CD4-positive, CD25-positive, alpha-beta regulatory T cell (primary cell): ENCODE measurements at regions not wholly inside any gene's neighbourhood (a gene's known extent, or its start where the extent isn't known, plus 50 kb on each side); places are given as distances from the start of the nearest gene placed in this dataset.

ENCODE experiments used
- ATAC-seq, 2 donors: fragments of 150-1000 bp; cut with Tn5 transposase; one replicate each; pipeline ENCODE4 v1.10.0; 2021; ENCODE audit warnings: low read depth in 2 of 2, moderate number of reproducible peaks in 2 of 2, moderate library complexity in 1 of 2
- DNase-seq, 3 donors: peaks; one replicate each; pipeline versions ENCODE4 v3.0.0 to v3.0.0-alpha.2; 2012 to 2022; ENCODE audit warnings: mixed read lengths in 1 of 3
- H3K27ac ChIP-seq: one replicate; pipeline ENCODE4 v1.7.0; 2013; ENCODE audit warnings: mild to moderate bottlenecking, low read length; ENCODE audit not compliant: insufficient read depth, poor library complexity, severe bottlenecking
- H3K27me3 ChIP-seq: one replicate; pipeline ENCODE4 v1.7.0; 2013; ENCODE audit warnings: low read length; ENCODE audit not compliant: control insufficient read depth, insufficient read depth
- H3K36me3 ChIP-seq: one replicate; pipeline ENCODE4 v1.7.0; 2013; ENCODE audit warnings: mild to moderate bottlenecking, low read length, moderate library complexity; ENCODE audit not compliant: control insufficient read depth, insufficient read depth
- H3K4me1 ChIP-seq: 2 replicates; pipeline ENCODE4 v1.7.0; 2013; ENCODE audit warnings: mild to moderate bottlenecking, low read length; ENCODE audit not compliant: insufficient read depth, control insufficient read depth, poor library complexity, severe bottlenecking
- H3K4me3 ChIP-seq: one replicate; pipeline ENCODE4 v1.7.0; 2013; ENCODE audit warnings: low read depth, mild to moderate bottlenecking, low read length, moderate library complexity
- H3K9me3 ChIP-seq, 2 experiments: 1 replicate in 1 of 2; 2 replicates in 1 of 2; pipeline ENCODE4 v1.7.0; 2013; ENCODE audit warnings: low read length in 2 of 2, mild to moderate bottlenecking in 1 of 2, moderate library complexity in 1 of 2; ENCODE audit not compliant: control insufficient read depth in 2 of 2
- H3K27ac Mint-ChIP-seq, 3 donors: one replicate each; pipeline ENCODE4 v1.8.0; 2020 to 2022; ENCODE audit warnings: mild to moderate bottlenecking in 3 of 3, mixed read lengths in 3 of 3, moderate library complexity in 2 of 3
- H3K27me3 Mint-ChIP-seq: one replicate; pipeline ENCODE4 v1.8.0; 2022; ENCODE audit warnings: mild to moderate bottlenecking, mixed read lengths
- H3K36me3 Mint-ChIP-seq: one replicate; pipeline ENCODE4 v1.8.0; 2020; ENCODE audit warnings: mixed read lengths
- H3K4me1 Mint-ChIP-seq, 4 donors: one replicate each; pipeline ENCODE4 v1.8.0; 2020 to 2022; ENCODE audit warnings: mixed read lengths in 4 of 4, mild to moderate bottlenecking in 1 of 4
- H3K4me3 Mint-ChIP-seq, 4 donors: one replicate each; pipeline ENCODE4 v1.8.0; 2020 to 2022; ENCODE audit warnings: mild to moderate bottlenecking in 4 of 4, mixed read lengths in 4 of 4, moderate library complexity in 3 of 4
- H3K9me3 Mint-ChIP-seq, 7 donors: one replicate each; pipeline ENCODE4 v1.8.0; 2020 to 2022; ENCODE audit warnings: mixed read lengths in 7 of 7, mild to moderate bottlenecking in 3 of 7, moderate library complexity in 2 of 7

- no peaks in the 10 kb centered on the region for H3K36me3 ChIP-seq
- Mint-ChIP-seq H3K27me3 (no peaks in the 10 kb centered on the region), H3K36me3 (no peaks in the 10 kb centered on the region), H3K4me1 (peaks cover 0 to 7% (median 0%) of the 10 kb centered on the region in 4 donors), H3K4me3 (no peak overlapping the region), H3K9me3 (peaks cover 2 to 26% (median 12%) of the 10 kb centered on the region in 7 donors), H3K27ac (no peak overlapping the region)
- H3K27me3 ChIP-seq = no peaks in the 10 kb centered on the region
- no peaks in the 10 kb centered on the region for H3K9me3 ChIP-seq
- ATAC-seq (no peak), DNase-seq (no peak)
- H3K4me1 ChIP-seq = no peaks in the 10 kb centered on the region
- H3K27ac ChIP-seq = no peak overlapping the region
- H3K4me3 ChIP-seq = no peak overlapping the region
Observed at GRCh38 chr21:16768096-16768495, 744.7 kb upstream of the CXADR start.

DNA sequence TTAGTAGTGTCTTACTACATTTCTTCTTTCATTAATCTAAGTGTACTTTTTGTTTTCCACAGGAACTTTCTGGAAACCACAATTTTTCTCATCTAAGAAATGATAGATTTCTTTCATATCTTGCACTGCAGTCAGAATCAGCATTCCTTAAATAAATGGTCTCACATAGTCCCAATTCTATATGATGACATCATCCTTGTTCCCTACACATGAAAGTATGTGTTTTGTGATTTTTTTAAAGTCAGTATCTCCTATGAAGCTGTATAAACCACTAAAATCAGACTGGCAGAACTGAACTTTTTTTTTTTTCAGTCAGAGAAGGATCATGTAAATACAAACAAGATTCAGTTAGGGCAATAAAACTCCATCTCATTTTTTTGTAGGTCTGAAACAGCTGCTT is 742.6 kb upstream of the CXADR start:
- H3K9me3 ChIP-seq = no peaks in the 10 kb centered on the region
- H3K4me3 Mint-ChIP-seq = no peak overlapping the region
- no peak for DNase-seq
- no peaks in the 10 kb centered on the region for H3K36me3 Mint-ChIP-seq
- H3K9me3 Mint-ChIP-seq = peaks cover 4 to 29% (median 13%) of the 10 kb centered on the region in 7 donors
- H3K4me1 ChIP-seq = no peaks in the 10 kb centered on the region
- no peaks in the 10 kb centered on the region for H3K27me3 Mint-ChIP-seq
- no peaks in the 10 kb centered on the region for H3K27me3 ChIP-seq
- H3K4me1 Mint-ChIP-seq = peaks cover 0 to 7% (median 0%) of the 10 kb centered on the region in 4 donors
- no peak overlapping the region for H3K27ac ChIP-seq
- H3K4me3 ChIP-seq = no peak overlapping the region
- H3K27ac Mint-ChIP-seq = no peak overlapping the region
- H3K36me3 ChIP-seq = no peaks in the 10 kb centered on the region
- ATAC-seq = no peak

DNA sequence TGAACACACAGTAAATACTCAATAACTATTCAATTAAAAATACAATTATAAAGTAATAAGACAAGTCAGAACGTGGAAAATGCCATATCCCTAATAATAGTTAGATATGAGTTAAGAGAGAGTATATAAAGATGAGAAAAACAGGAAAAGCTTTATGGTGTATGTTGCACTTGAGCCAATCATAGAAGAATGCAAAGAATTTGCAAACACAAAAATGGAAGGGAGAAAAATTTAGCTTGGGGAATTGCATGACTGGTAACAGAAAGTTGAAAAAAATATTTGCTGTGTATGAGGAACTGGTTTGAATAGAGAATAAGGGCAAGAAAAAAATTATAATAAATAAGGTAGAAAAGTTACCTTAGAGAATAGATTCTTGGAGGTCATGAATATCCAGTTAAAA is 739.6 kb upstream of the CXADR start:
- Histone ChIP-seq H3K9me3 (peaks cover 0 to 5% of the 10 kb centered on the region in 2 experiments), H3K27ac (no peak overlapping the region), H3K4me1 (no peaks in the 10 kb centered on the region), H3K36me3 (no peaks in the 10 kb centered on the region), H3K27me3 (no peaks in the 10 kb centered on the region), H3K4me3 (no peak overlapping the region)
- no peak overlapping the region for H3K4me3 Mint-ChIP-seq
- H3K27ac Mint-ChIP-seq = no peak overlapping the region
- no peaks in the 10 kb centered on the region for H3K36me3 Mint-ChIP-seq
- no peaks in the 10 kb centered on the region for H3K4me1 Mint-ChIP-seq
- H3K9me3 Mint-ChIP-seq = peaks cover 4 to 28% (median 9%) of the 10 kb centered on the region in 7 donors
- ATAC-seq (no peak), DNase-seq (no peak)
- no peaks in the 10 kb centered on the region for H3K27me3 Mint-ChIP-seq

DNA sequence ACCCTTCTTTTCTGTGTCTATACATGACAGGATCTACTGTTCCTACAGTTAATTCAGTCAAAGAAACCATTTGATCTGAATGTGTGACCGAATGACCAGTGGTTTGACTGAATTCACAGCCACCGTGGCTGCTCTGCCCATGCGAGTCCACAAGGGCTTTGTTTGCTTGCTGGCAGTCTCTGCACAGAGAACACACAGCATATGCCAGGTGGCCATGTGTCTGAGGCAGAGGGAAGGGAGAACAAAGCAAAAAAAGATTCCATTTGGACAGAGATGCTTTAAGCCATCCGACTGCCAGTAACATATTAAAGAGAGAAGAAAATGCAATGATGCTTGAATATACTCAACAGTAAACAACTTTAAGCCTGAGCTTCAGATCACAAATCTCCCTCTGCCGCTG is 737.8 kb upstream of the CXADR start:
- Mint-ChIP-seq H3K36me3 (no peaks in the 10 kb centered on the region), H3K9me3 (peaks cover 8 to 35% (median 11%) of the 10 kb centered on the region in 7 donors), H3K4me3 (no peak overlapping the region), H3K27ac (no peak overlapping the region), H3K27me3 (no peaks in the 10 kb centered on the region), H3K4me1 (no peaks in the 10 kb centered on the region)
- no peak overlapping the region for H3K4me3 ChIP-seq
- no peaks in the 10 kb centered on the region for H3K36me3 ChIP-seq
- DNase-seq = no peak
- no peaks in the 10 kb centered on the region for H3K27me3 ChIP-seq
- H3K4me1 ChIP-seq = no peaks in the 10 kb centered on the region
- no peak overlapping the region for H3K27ac ChIP-seq
- ATAC-seq = no peak
- peaks cover 0 to 7% of the 10 kb centered on the region in 2 experiments for H3K9me3 ChIP-seq

- H3K4me3 ChIP-seq = no peak overlapping the region
- no peak overlapping the region for H3K27ac ChIP-seq
- H3K9me3 ChIP-seq = peaks cover 2 to 9% of the 10 kb centered on the region in 2 experiments
- no peaks in the 10 kb centered on the region for H3K4me1 ChIP-seq
- Mint-ChIP-seq H3K27ac (no peak overlapping the region), H3K36me3 (no peaks in the 10 kb centered on the region), H3K4me1 (no peaks in the 10 kb centered on the region), H3K27me3 (no peaks in the 10 kb centered on the region), H3K4me3 (no peak overlapping the region), H3K9me3 (peaks cover 8 to 38% (median 14%) of the 10 kb centered on the region in 7 donors)
- no peaks in the 10 kb centered on the region for H3K36me3 ChIP-seq
- no peaks in the 10 kb centered on the region for H3K27me3 ChIP-seq
- ATAC-seq (no peak), DNase-seq (no peak)
Observed at GRCh38 chr21:16777041-16777720, 735.7 kb upstream of the CXADR start.

DNA sequence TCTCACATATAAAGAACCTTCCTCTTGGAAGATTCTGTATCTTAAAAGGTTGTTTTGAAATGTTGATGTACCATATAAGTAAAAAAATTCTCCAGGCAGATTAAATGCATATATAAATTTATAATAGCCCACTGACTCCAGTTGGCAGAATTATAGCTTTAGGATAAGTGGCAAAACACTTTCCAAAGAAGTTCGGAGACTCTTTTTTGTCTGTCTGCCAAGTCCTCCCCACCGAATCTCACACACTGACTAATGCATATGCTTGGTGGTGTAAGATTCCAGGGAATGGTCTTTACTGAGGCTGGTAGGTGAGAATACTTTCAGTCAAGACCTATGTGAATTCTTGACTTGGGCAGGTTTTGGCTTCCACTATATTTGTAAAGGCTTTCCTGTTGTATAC is 724.3 kb upstream of the CXADR start:
- no peak overlapping the region for H3K27ac Mint-ChIP-seq
- Histone ChIP-seq H3K9me3 (peaks cover 0 to 8% of the 10 kb centered on the region in 2 experiments), H3K27me3 (no peaks in the 10 kb centered on the region), H3K36me3 (no peaks in the 10 kb centered on the region), H3K27ac (no peak overlapping the region), H3K4me1 (no peaks in the 10 kb centered on the region), H3K4me3 (no peak overlapping the region)
- no peak overlapping the region for H3K4me3 Mint-ChIP-seq
- ATAC-seq (no peak), DNase-seq (no peak)
- no peaks in the 10 kb centered on the region for H3K36me3 Mint-ChIP-seq
- H3K4me1 Mint-ChIP-seq = no peaks in the 10 kb centered on the region
- H3K27me3 Mint-ChIP-seq = no peaks in the 10 kb centered on the region
- H3K9me3 Mint-ChIP-seq = peaks cover 0 to 21% (median 11%) of the 10 kb centered on the region in 7 donors

DNA sequence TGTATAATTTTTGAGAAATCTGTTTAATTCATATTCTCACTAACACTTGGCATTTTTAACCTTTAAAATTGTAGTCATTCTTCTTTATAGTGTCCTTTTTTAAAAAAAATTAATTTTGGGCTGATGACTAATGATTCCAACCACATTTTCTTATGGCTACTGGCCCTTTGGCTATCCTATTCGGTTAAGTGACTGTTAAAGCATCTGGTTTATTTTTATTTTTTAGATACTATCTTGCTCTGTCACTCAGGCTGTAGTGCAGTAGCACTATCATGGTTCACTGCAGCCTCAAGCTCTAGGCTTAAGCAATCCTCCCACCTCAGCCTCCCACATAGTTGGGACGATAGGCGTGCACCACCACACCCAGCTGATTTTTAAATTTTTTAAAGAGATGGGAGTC is 723.2 kb upstream of the CXADR start:
- Mint-ChIP-seq H3K27me3 (no peaks in the 10 kb centered on the region), H3K4me3 (no peak overlapping the region), H3K9me3 (peaks cover 1 to 20% (median 11%) of the 10 kb centered on the region in 7 donors), H3K36me3 (no peaks in the 10 kb centered on the region), H3K27ac (no peak overlapping the region), H3K4me1 (no peaks in the 10 kb centered on the region)
- Histone ChIP-seq H3K27ac (no peak overlapping the region), H3K4me1 (no peaks in the 10 kb centered on the region), H3K4me3 (no peak overlapping the region), H3K9me3 (peaks cover 0 to 8% of the 10 kb centered on the region in 2 experiments), H3K27me3 (no peaks in the 10 kb centered on the region), H3K36me3 (no peaks in the 10 kb centered on the region)
- no peak for DNase-seq
- ATAC-seq = no peak

DNA sequence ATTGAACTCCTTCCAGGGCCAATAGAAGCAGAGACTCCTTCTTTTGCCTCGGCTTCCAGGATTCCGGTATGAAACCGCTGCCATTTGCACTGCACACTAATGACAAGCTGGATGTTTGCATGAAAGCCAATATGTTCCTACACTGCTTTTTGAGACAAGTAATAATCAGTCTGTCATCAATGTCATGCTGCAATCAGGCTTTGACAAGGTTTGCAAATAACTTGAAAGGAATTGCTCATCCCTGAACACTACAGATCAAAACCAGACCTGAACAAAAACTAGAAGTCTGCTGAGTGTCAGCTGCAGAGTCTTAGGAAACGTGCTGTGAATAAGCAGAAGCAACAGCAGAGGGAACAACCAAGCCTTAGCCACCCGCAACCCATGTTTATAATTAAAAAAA is 720.7 kb upstream of the CXADR start:
- Histone ChIP-seq H3K27ac (no peak overlapping the region), H3K4me1 (no peaks in the 10 kb centered on the region), H3K36me3 (no peaks in the 10 kb centered on the region), H3K9me3 (peaks cover 0 to 10% of the 10 kb centered on the region in 2 experiments), H3K4me3 (no peak overlapping the region), H3K27me3 (no peaks in the 10 kb centered on the region)
- H3K27ac Mint-ChIP-seq = no peak overlapping the region
- H3K27me3 Mint-ChIP-seq = no peaks in the 10 kb centered on the region
- ATAC-seq = no peak
- no peak for DNase-seq
- no peak overlapping the region for H3K4me3 Mint-ChIP-seq
- H3K4me1 Mint-ChIP-seq = no peaks in the 10 kb centered on the region
- no peaks in the 10 kb centered on the region for H3K36me3 Mint-ChIP-seq
- peaks cover 0 to 10% (median 2%) of the 10 kb centered on the region in 7 donors for H3K9me3 Mint-ChIP-seq
